Erythroblast (primary cell): ENCODE measurements at regions not wholly inside any gene's neighbourhood (a gene's known extent, or its start where the extent isn't known, plus 50 kb on each side); places are given as distances from the start of the nearest gene placed in this dataset.
"Not testable (repeated sequence)": the region's sequence is repeated elsewhere in the genome, so short reads cannot be mapped to it uniquely, and the experiment has no call there.

Experiments
- DNase-seq, 2 experiments: peaks; one replicate each; lab custom pipeline; 2025; lab: John Stamatoyannopoulos, UW
- GATA1 ChIP-seq: IDR thresholded peaks from 2 replicates; pipeline ENCODE4 v1.6.1; 2011; ENCODE audit warnings: low read depth, mild to moderate bottlenecking, control low read depth, low read length, moderate library complexity
- POLR2A ChIP-seq: IDR thresholded peaks from 2 replicates; pipeline ENCODE4 v1.6.1; 2011; ENCODE audit warnings: mild to moderate bottlenecking, low read length

- TF ChIP-seq GATA1 (no peak), POLR2A (no peak)
- DNase-seq: no peak
Measured at GRCh38 chr2:32874931-32875330, 71.8 kb upstream of the LTBP1 start.

- TF ChIP-seq GATA1: no peak
- TF ChIP-seq POLR2A: no peak
- no peak for DNase-seq
Measured at GRCh38 chr2:32877587-32878510, 68.9 kb upstream of the LTBP1 start.

GRCh38 chr2:32879943-32880342, 66.8 kb upstream of the LTBP1 start:
- DNase-seq: not testable (repeated sequence)

GRCh38 chr2:32882816-32883810, 63.6 kb upstream of the LTBP1 start:
- no peak for TF ChIP-seq GATA1
- DNase-seq: no peak

- DNase-seq: no peak
- no peak for TF ChIP-seq GATA1
- TF ChIP-seq POLR2A: no peak
Measured at GRCh38 chr2:32884346-32884745, 62.4 kb upstream of the LTBP1 start.

- DNase-seq: not testable (repeated sequence)
Measured at GRCh38 chr2:32886397-32887055, 60.2 kb upstream of the LTBP1 start.

GRCh38 chr2:32887125-32887524, 59.6 kb upstream of the LTBP1 start:
- no peak for DNase-seq
- TF ChIP-seq GATA1 (no peak), POLR2A (no peak)

- TF ChIP-seq POLR2A: no peak
- TF ChIP-seq GATA1: no peak
- peak; percentile 63 to 89 for DNase-seq
Measured at GRCh38 chr2:32894119-32894728, 52.5 kb upstream of the LTBP1 start.

- DNase-seq: no peak
- TF ChIP-seq GATA1 (no peak), POLR2A (no peak)
Measured at GRCh38 chr2:32895424-32895823, 51.3 kb upstream of the LTBP1 start.
